ENCODE measurements at regions not wholly inside any gene's neighbourhood (a gene's known extent, or its start where the extent isn't known, plus 50 kb on each side); places are given as distances from the start of the nearest gene placed in this dataset.

GRCh38 chr2:184178229-184178628 is 420.1 kb upstream of the ZNF804A start:
- TF ChIP-seq, protein P1, sequence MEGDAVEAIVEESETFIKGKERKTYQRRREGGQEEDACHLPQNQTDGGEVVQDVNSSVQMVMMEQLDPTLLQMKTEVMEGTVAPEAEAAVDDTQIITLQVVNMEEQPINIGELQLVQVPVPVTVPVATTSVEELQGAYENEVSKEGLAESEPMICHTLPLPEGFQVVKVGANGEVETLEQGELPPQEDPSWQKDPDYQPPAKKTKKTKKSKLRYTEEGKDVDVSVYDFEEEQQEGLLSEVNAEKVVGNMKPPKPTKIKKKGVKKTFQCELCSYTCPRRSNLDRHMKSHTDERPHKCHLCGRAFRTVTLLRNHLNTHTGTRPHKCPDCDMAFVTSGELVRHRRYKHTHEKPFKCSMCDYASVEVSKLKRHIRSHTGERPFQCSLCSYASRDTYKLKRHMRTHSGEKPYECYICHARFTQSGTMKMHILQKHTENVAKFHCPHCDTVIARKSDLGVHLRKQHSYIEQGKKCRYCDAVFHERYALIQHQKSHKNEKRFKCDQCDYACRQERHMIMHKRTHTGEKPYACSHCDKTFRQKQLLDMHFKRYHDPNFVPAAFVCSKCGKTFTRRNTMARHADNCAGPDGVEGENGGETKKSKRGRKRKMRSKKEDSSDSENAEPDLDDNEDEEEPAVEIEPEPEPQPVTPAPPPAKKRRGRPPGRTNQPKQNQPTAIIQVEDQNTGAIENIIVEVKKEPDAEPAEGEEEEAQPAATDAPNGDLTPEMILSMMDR (conservative IDR thresholded peaks at IDR 0.05 in 1 of 2, IDR thresholded peaks at IDR 0.05 in 1 of 2; ENCODE audit: extremely low read depth in 1 of 2, insufficient read depth in 1 of 2, low read depth in 1 of 2, low read length in 2 of 2): no peak
- no peak for TF ChIP-seq EZH2 (IDR thresholded peaks at IDR 0.05; ENCODE audit: borderline replicate concordance, low read length)

All from mammary epithelial cell (primary cell).